SU-DHL-6 (cell line): ENCODE measurements at regions not wholly inside any gene's neighbourhood (a gene's known extent, or its start where the extent isn't known, plus 50 kb on each side); places are given as distances from the start of the nearest gene placed in this dataset.

ENCODE experiments used
- H2AFZ ChIP-seq: fragments of 200-600 bp; sonication (generic); 2 replicates; pipeline ENCODE4 v1.6.1; 2014; ENCODE audit warnings: low read depth, mild to moderate bottlenecking, moderate library complexity, mixed read lengths, antibody characterized with exemption, low read length; ENCODE audit not compliant: severe bottlenecking
- H3F3A ChIP-seq: fragments of 200-600 bp; shearing (Covaris generic); 2 replicates; pipeline ENCODE4 v1.6.0; 2016; ENCODE audit warnings: antibody characterized with exemption, mild to moderate bottlenecking; ENCODE audit not compliant: insufficient read depth
- H3K27ac ChIP-seq: fragments of 200-600 bp; sonication (generic); 2 replicates; pipeline ENCODE4 v1.5.1; 2016; ENCODE audit warnings: low read depth, mild to moderate bottlenecking, low read length, moderate library complexity, mixed read lengths
- H3K27me3 ChIP-seq: fragments of 200-600 bp; sonication (generic), shearing (Covaris generic); 2 replicates; pipeline ENCODE4 v1.6.0; 2014; ENCODE audit warnings: mild to moderate bottlenecking, low read length
- H3K36me3 ChIP-seq: fragments of 200-600 bp; sonication (generic); 2 replicates; pipeline ENCODE4 v1.6.1; 2014; ENCODE audit warnings: mild to moderate bottlenecking, low read length, mixed read lengths
- H3K4me2 ChIP-seq: fragments of 300-600, 200-600 bp; shearing (Covaris generic), sonication (generic); 2 replicates; pipeline ENCODE4 v1.6.0; 2014; ENCODE audit warnings: low read length, low read depth, mild to moderate bottlenecking; ENCODE audit not compliant: poor library complexity, severe bottlenecking
- H3K4me3 ChIP-seq: fragments of 200-600 bp; sonication (generic); 2 replicates; pipeline ENCODE4 v1.5.1; 2014; ENCODE audit warnings: antibody characterized with exemption, low read length, mild to moderate bottlenecking, mixed read lengths; ENCODE audit not compliant: insufficient read depth, poor library complexity, severe bottlenecking
- H3K79me2 ChIP-seq: fragments of 200-600 bp; sonication (generic); 2 replicates; pipeline ENCODE4 v1.6.1; 2014; ENCODE audit warnings: mild to moderate bottlenecking, low read length, moderate library complexity; ENCODE audit not compliant: insufficient read depth
- H3K9ac ChIP-seq: fragments of 200-600 bp; sonication (generic); 2 replicates; pipeline ENCODE4 v1.7.0; 2014; ENCODE audit warnings: mild to moderate bottlenecking, low read length
- H3K9me2 ChIP-seq: fragments of 200-600 bp; sonication (generic); replicated peaks from 2 replicates; pipeline ENCODE4 v1.6.1; 2014; ENCODE audit warnings: low read length; ENCODE audit not compliant: insufficient read depth
- H3K9me3 ChIP-seq: fragments of 200-600 bp; sonication (generic); 2 replicates; pipeline ENCODE4 v1.6.1; 2014; ENCODE audit warnings: low read length, mixed read lengths; ENCODE audit not compliant: insufficient read depth
- H4K20me1 ChIP-seq: fragments of 200-600 bp; sonication (generic); 2 replicates; pipeline ENCODE4 v1.6.1; 2014; ENCODE audit warnings: low read depth, mild to moderate bottlenecking, antibody characterized with exemption, low read length, moderate library complexity, mixed read lengths
- EZH2phosphoT487 ChIP-seq: fragments of 200-600 bp; sonication (generic), shearing (Covaris generic); conservative IDR thresholded peaks from 2 replicates; pipeline ENCODE4 v1.6.1; 2018; ENCODE audit warnings: mild to moderate bottlenecking, antibody characterized with exemption, low read length, moderate library complexity, mixed read lengths
- TF ChIP-seq, protein P1 (sequence below): fragments of 200-600 bp; sonication (generic); IDR thresholded peaks from one replicate; pipeline ENCODE4 v1.5.1; 2017; ENCODE audit warnings: antibody characterized with exemption, mild to moderate bottlenecking, low read length, moderate library complexity; ENCODE audit not compliant: insufficient read depth, poor library complexity, severe bottlenecking

DNA sequence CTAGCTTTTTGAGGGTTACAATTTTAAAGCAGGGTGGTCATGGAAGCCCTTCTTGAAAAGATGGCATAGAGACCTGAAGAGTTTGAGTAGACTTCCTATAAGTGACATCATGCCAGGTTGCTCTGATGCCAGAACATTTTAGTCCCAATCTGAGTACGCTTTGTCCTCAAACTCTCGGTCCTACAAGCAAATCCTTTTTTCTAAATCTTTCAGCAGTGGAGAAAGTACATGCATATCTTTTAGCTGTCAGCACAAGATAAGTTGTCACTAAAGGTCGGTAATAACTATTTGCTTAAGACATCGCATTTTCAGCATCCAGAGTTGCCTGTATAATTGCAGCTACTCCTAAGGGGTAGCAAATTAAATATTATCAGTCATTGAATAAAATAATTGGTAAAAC lies 140.4 kb downstream of the ATP6V1G3 start:
- Histone ChIP-seq H3K9ac (no peak overlapping the region), H3K9me3 (no peaks in the 10 kb centered on the region), H3K36me3 (no peaks in the 10 kb centered on the region; the same call in 1 of the 2 replicates), H3K4me3 (no peak overlapping the region), H3K27ac (no peak overlapping the region), H3K9me2 (no peaks in the 10 kb centered on the region), H3F3A (no peaks in the 10 kb centered on the region), H3K79me2 (no peaks in the 10 kb centered on the region), H3K27me3 (no peaks in the 10 kb centered on the region), H2AFZ (no peak overlapping the region), H4K20me1 (no peaks in the 10 kb centered on the region), H3K4me2 (no peak overlapping the region)
- TF ChIP-seq EZH2phosphoT487 = no peak
- TF ChIP-seq, protein P1, sequence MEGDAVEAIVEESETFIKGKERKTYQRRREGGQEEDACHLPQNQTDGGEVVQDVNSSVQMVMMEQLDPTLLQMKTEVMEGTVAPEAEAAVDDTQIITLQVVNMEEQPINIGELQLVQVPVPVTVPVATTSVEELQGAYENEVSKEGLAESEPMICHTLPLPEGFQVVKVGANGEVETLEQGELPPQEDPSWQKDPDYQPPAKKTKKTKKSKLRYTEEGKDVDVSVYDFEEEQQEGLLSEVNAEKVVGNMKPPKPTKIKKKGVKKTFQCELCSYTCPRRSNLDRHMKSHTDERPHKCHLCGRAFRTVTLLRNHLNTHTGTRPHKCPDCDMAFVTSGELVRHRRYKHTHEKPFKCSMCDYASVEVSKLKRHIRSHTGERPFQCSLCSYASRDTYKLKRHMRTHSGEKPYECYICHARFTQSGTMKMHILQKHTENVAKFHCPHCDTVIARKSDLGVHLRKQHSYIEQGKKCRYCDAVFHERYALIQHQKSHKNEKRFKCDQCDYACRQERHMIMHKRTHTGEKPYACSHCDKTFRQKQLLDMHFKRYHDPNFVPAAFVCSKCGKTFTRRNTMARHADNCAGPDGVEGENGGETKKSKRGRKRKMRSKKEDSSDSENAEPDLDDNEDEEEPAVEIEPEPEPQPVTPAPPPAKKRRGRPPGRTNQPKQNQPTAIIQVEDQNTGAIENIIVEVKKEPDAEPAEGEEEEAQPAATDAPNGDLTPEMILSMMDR = no peak

DNA sequence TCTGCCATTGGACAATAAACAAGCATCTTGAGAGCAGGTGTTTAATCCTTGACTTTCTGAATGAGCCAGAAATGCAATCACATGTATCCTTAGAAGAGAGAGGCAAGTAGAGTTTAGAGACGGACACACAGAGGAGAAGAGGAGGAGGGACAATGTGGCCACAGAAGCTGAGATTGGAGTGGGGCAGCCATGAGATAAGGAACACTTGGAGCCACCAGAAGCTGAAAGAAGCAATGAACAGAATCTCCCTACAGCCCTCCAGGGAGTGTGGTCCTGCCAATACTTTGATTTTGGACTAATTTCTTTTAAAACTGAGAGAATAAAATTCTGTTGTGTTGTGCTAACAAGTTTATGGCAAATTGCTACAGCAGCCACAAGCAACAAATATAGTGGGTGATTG lies 141.0 kb downstream of the ATP6V1G3 start:
- H2AFZ ChIP-seq = no peak overlapping the region
- H3K4me2 ChIP-seq = no peak overlapping the region
- TF ChIP-seq, protein P1 = no peak
- TF ChIP-seq EZH2phosphoT487 = no peak
- no peak overlapping the region for H3K27ac ChIP-seq
- H3K36me3 ChIP-seq = no peaks in the 10 kb centered on the region; the same call in 1 of the 2 replicates
- no peaks in the 10 kb centered on the region for H3K9me2 ChIP-seq
- H4K20me1 ChIP-seq = no peaks in the 10 kb centered on the region
- H3K27me3 ChIP-seq = no peaks in the 10 kb centered on the region
- no peaks in the 10 kb centered on the region for H3K79me2 ChIP-seq
- no peak overlapping the region for H3K9ac ChIP-seq
- no peak overlapping the region for H3K4me3 ChIP-seq
- H3K9me3 ChIP-seq = no peaks in the 10 kb centered on the region
- H3F3A ChIP-seq = no peaks in the 10 kb centered on the region

DNA sequence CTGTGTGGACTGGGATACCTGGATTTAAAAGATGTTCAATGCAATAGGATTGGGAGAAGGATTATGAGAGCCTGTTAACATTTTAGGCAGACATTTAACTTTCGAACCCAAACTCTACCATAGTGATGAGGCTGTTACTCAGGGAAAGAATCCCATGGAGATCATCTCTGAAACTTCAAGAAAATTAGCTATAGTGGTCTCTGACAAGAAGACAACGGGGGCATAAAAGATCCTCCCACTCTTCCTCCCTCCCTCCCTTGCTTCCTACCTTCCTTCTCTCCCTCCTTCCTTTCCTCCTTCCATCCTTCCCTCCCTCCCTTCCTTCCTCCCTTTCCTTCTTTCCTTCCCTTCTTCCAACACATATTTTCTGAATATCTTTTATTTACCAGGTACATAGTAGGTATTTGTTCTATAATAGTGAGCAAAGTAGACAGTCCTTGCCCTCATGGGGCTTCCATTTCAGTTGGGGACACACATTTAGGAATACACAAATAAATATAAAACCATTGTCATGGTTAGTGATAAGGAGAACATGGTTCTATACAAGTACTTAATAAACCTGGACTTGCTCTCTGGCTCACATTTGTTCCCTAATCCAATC lies 143.2 kb downstream of the ATP6V1G3 start:
- H3K27ac ChIP-seq = no peak overlapping the region
- no peak for TF ChIP-seq EZH2phosphoT487
- TF ChIP-seq, protein P1 = no peak
- no peaks in the 10 kb centered on the region; the same call in 1 of the 2 replicates for H3K36me3 ChIP-seq
- H2AFZ ChIP-seq = no peak overlapping the region
- H4K20me1 ChIP-seq = no peaks in the 10 kb centered on the region
- H3K4me3 ChIP-seq = no peak overlapping the region
- no peaks in the 10 kb centered on the region for H3K79me2 ChIP-seq
- H3K4me2 ChIP-seq = no peak overlapping the region
- no peaks in the 10 kb centered on the region for H3K9me3 ChIP-seq
- no peaks in the 10 kb centered on the region for H3F3A ChIP-seq
- no peaks in the 10 kb centered on the region for H3K9me2 ChIP-seq
- no peak overlapping the region for H3K9ac ChIP-seq
- H3K27me3 ChIP-seq = no peaks in the 10 kb centered on the region
